UCSD-AML1 (cell line): ENCODE measurements at regions not wholly inside any gene's neighbourhood (a gene's known extent, or its start where the extent isn't known, plus 50 kb on each side); places are given as distances from the start of the nearest gene placed in this dataset.
"Not testable (repeated sequence)": the region's sequence is repeated elsewhere in the genome, so short reads cannot be mapped to it uniquely, and the experiment has no call there.

Source experiments
- DNase-seq: peaks from one replicate; lab custom pipeline; 2025; ENCODE audit not compliant: unreplicated experiment; lab: John Stamatoyannopoulos, UW

GRCh38 chr3:74921676-74922075 is 307.2 kb upstream of the CNTN3 start:
- DNase-seq, result no peak

GRCh38 chr3:74920721-74921350 is 306.4 kb upstream of the CNTN3 start:
- DNase-seq, result no peak

GRCh38 chr3:74916696-74917095 is 302.2 kb upstream of the CNTN3 start:
- DNase-seq, result no peak

- DNase-seq, result no peak
Observed at GRCh38 chr3:74906181-74906580, 291.7 kb upstream of the CNTN3 start.

GRCh38 chr3:74905478-74905877 is 291.0 kb upstream of the CNTN3 start:
- no peak for DNase-seq

- no peak for DNase-seq
Observed at GRCh38 chr3:74904646-74905045, 290.2 kb upstream of the CNTN3 start.

GRCh38 chr3:74899796-74900516 is 285.5 kb upstream of the CNTN3 start:
- DNase-seq, result not testable (repeated sequence)

- no peak for DNase-seq
Observed at GRCh38 chr3:74897006-74897405, 282.5 kb upstream of the CNTN3 start.

GRCh38 chr3:74891312-74891711 is 276.9 kb upstream of the CNTN3 start:
- DNase-seq, result no peak

GRCh38 chr3:74883690-74884089 is 269.2 kb upstream of the CNTN3 start:
- peak; percentile 4 for DNase-seq

- no peak for DNase-seq
Observed at GRCh38 chr3:74883222-74883621, 268.8 kb upstream of the CNTN3 start.

- no peak for DNase-seq
Observed at GRCh38 chr3:74880237-74880636, 265.8 kb upstream of the CNTN3 start.

GRCh38 chr3:74866357-74867030 is 252.0 kb upstream of the CNTN3 start:
- no peak for DNase-seq

GRCh38 chr3:74862476-74862875 is 248.0 kb upstream of the CNTN3 start:
- no peak for DNase-seq

GRCh38 chr3:74861211-74861610 is 246.8 kb upstream of the CNTN3 start:
- DNase-seq, result no peak

- DNase-seq, result no peak
Observed at GRCh38 chr3:74858086-74858485, 243.6 kb upstream of the CNTN3 start.

- DNase-seq, result no peak
Observed at GRCh38 chr3:74850381-74850780, 235.9 kb upstream of the CNTN3 start.

GRCh38 chr3:74847093-74847492 is 232.6 kb upstream of the CNTN3 start:
- no peak for DNase-seq

GRCh38 chr3:74845081-74845480 is 230.6 kb upstream of the CNTN3 start:
- no peak for DNase-seq

GRCh38 chr3:74844428-74844827 is 230.0 kb upstream of the CNTN3 start:
- no peak for DNase-seq

GRCh38 chr3:74842649-74843048 is 228.2 kb upstream of the CNTN3 start:
- DNase-seq, result no peak

- no peak for DNase-seq
Observed at GRCh38 chr3:74842141-74842540, 227.7 kb upstream of the CNTN3 start.
